Mesenchymal stem cell (in vitro differentiated cells and primary cell): ENCODE measurements at regions not wholly inside any gene's neighbourhood (a gene's known extent, or its start where the extent isn't known, plus 50 kb on each side); places are given as distances from the start of the nearest gene placed in this dataset.
A peak's percentile ranks its signal among the peaks of the same experiment; 100 is the strongest.

Experiments
- DNase-seq: peaks from one replicate; pipeline ENCODE4 v3.0.0-alpha.2; 2013
- H2AFZ ChIP-seq: one replicate; pipeline ENCODE4 v1.6.1; 2013; ENCODE audit warnings: low read depth, mild to moderate bottlenecking, control low read depth, inconsistent platforms, low read length, moderate library complexity
- H2AK5ac ChIP-seq: 2 replicates; pipeline ENCODE4 v1.6.1; 2013; ENCODE audit warnings: low read length, moderate library complexity, mild to moderate bottlenecking, inconsistent platforms; ENCODE audit not compliant: severe bottlenecking
- H2BK120ac ChIP-seq: one replicate; pipeline ENCODE4 v1.6.1; 2013; ENCODE audit warnings: low read depth, mild to moderate bottlenecking, inconsistent platforms, low read length, moderate library complexity
- H2BK12ac ChIP-seq, 2 experiments: one replicate each; pipeline ENCODE4 v1.6.1; 2013; ENCODE audit warnings: inconsistent platforms in 2 of 2, low read length in 2 of 2, mild to moderate bottlenecking in 2 of 2, moderate library complexity in 2 of 2, control low read depth in 1 of 2
- H2BK15ac ChIP-seq: one replicate; pipeline ENCODE4 v1.6.1; 2013; ENCODE audit warnings: mild to moderate bottlenecking, low read depth, inconsistent platforms; ENCODE audit not compliant: poor library complexity, severe bottlenecking
- H2BK5ac ChIP-seq: 2 replicates; pipeline ENCODE4 v1.6.1; 2013; ENCODE audit warnings: low read depth, mild to moderate bottlenecking, low read length, control low read depth, inconsistent platforms; ENCODE audit not compliant: poor library complexity, severe bottlenecking
- H3K14ac ChIP-seq, 2 experiments: one replicate each; pipeline ENCODE4 v1.6.1; 2013; ENCODE audit warnings: inconsistent platforms in 2 of 2, low read length in 2 of 2, control low read depth in 1 of 2, mild to moderate bottlenecking in 1 of 2, moderate library complexity in 1 of 2
- H3K18ac ChIP-seq, 2 experiments: one replicate each; pipeline ENCODE4 v1.6.1; 2013; ENCODE audit warnings: inconsistent platforms in 2 of 2, low read length in 2 of 2, control low read depth in 1 of 2, low read depth in 1 of 2, mild to moderate bottlenecking in 1 of 2
- H3K23ac ChIP-seq, 2 experiments: one replicate each; pipeline ENCODE4 v1.6.1; 2013; ENCODE audit warnings: inconsistent platforms in 2 of 2, low read length in 2 of 2, mild to moderate bottlenecking in 2 of 2, moderate library complexity in 2 of 2, control low read depth in 1 of 2
- H3K27ac ChIP-seq: 2 replicates; pipeline ENCODE4 v1.5.1; 2013; ENCODE audit warnings: mild to moderate bottlenecking, moderate library complexity, low read length, control low read depth, inconsistent platforms; ENCODE audit not compliant: poor library complexity, severe bottlenecking
- H3K27me3 ChIP-seq, 2 experiments: 2 replicates each; pipeline versions ENCODE4 v1.6.1 to v1.7.0; 2013; ENCODE audit warnings: low read length in 2 of 2, mild to moderate bottlenecking in 2 of 2, moderate library complexity in 2 of 2, control low read depth in 1 of 2, inconsistent platforms in 1 of 2; ENCODE audit not compliant: control insufficient read depth in 1 of 2, insufficient read depth in 1 of 2
- H3K36me3 ChIP-seq, 2 experiments: 2 replicates each; pipeline versions ENCODE4 v1.6.1 to v1.7.0; 2013; ENCODE audit warnings: low read length in 2 of 2, control low read depth in 1 of 2, inconsistent platforms in 1 of 2, low read depth in 1 of 2, mild to moderate bottlenecking in 1 of 2; ENCODE audit not compliant: insufficient read depth in 2 of 2, control insufficient read depth in 1 of 2
- H3K4ac ChIP-seq, 2 experiments: one replicate each; pipeline ENCODE4 v1.6.1; 2013; ENCODE audit warnings: inconsistent platforms in 2 of 2, low read length in 2 of 2, mild to moderate bottlenecking in 2 of 2, moderate library complexity in 2 of 2, control low read depth in 1 of 2, low read depth in 1 of 2
- H3K4me1 ChIP-seq: 2 replicates; pipeline ENCODE4 v1.6.1; 2013; ENCODE audit warnings: low read depth, low read length, control low read depth; ENCODE audit not compliant: control insufficient read depth, insufficient read depth
- H3K4me2 ChIP-seq: 2 replicates; pipeline ENCODE4 v1.6.1; 2013; ENCODE audit warnings: low read length, mild to moderate bottlenecking, inconsistent platforms; ENCODE audit not compliant: poor library complexity, severe bottlenecking
- H3K4me3 ChIP-seq, 2 experiments: 2 replicates each; pipeline versions ENCODE4 v1.5.1 to v1.7.0; 2013; ENCODE audit warnings: low read length in 2 of 2, mild to moderate bottlenecking in 2 of 2, control low read depth in 1 of 2, low read depth in 1 of 2; ENCODE audit not compliant: insufficient read depth in 1 of 2
- H3K79me1 ChIP-seq: replicated peaks from 2 replicates; pipeline ENCODE4 v1.6.1; 2013; ENCODE audit warnings: mild to moderate bottlenecking, control low read depth, low read length, inconsistent platforms; ENCODE audit not compliant: poor library complexity, severe bottlenecking
- H3K9ac ChIP-seq: 2 replicates; pipeline ENCODE4 v1.7.0; 2013; ENCODE audit warnings: mild to moderate bottlenecking, low read length, moderate library complexity
- H3K9me3 ChIP-seq: 2 replicates; pipeline ENCODE4 v1.7.0; 2013; ENCODE audit warnings: mild to moderate bottlenecking, low read length; ENCODE audit not compliant: control insufficient read depth
- H4K8ac ChIP-seq: one replicate; pipeline ENCODE4 v1.6.1; 2013; ENCODE audit warnings: inconsistent platforms, mild to moderate bottlenecking, low read length, moderate library complexity
- H4K91ac ChIP-seq: one replicate; pipeline ENCODE4 v1.6.1; 2013; ENCODE audit warnings: mild to moderate bottlenecking, low read length, inconsistent platforms
- WGBS: methylation state at CpG from one replicate; pipeline ENCODE4 v1.1.7; 2013; ENCODE audit warnings: mixed read lengths; 5-methylcytosine and 5-hydroxymethylcytosine counted together

GRCh38 chr2:151091583-151091982 lies 170.1 kb downstream of the RBM43 start:
- Histone ChIP-seq H3K27ac (no peak overlapping the region), H3K14ac (no peak overlapping the region), H3K4me2 (no peak overlapping the region), H3K18ac (no peak overlapping the region), H2AK5ac (no peak overlapping the region), H3K4me3 (no peak overlapping the region), H3K4me1 (no peaks in the 10 kb centered on the region), H3K36me3 (no peaks in the 10 kb centered on the region), H3K79me1 (no peaks in the 10 kb centered on the region), H2BK120ac (no peak overlapping the region), H2BK5ac (no peak overlapping the region), H3K9me3 (no peaks in the 10 kb centered on the region), H4K8ac (no peak overlapping the region), H2BK12ac (no peak overlapping the region), H3K4ac (no peak overlapping the region), H3K27me3 (no peaks in the 10 kb centered on the region), H2BK15ac (no peak overlapping the region), H2AFZ (no peak overlapping the region), H4K91ac (no peak overlapping the region), H3K9ac (no peak overlapping the region), H3K23ac (no peak overlapping the region)
- no peak for DNase-seq
- WGBS, result 100% methylated on average over 1 of the region's 3 CpGs

DNA sequence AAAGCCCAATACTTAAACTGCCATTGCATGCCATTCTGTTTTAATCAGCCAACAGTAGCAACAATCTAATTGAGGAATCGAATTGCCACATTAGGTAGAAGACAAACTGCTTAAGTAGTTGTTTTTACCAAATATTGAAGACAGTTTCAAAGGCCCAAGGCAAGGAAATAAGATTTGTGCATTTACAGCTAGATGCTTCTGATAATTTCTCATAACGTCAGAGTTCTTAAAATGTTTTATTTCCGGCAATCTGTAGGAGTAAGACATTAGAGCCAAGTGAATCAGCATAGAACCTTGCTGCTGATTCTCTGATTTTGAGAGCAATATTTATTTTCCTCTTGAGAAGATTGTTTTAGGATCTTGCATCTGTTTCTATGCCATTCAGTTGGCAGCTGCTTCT lies 174.3 kb downstream of the RBM43 start:
- H3K9me3 ChIP-seq, result no peaks in the 10 kb centered on the region
- no peak overlapping the region for H3K27ac ChIP-seq
- H4K8ac ChIP-seq, result no peak overlapping the region
- H2AFZ ChIP-seq, result no peak overlapping the region
- no peak overlapping the region for H3K4me3 ChIP-seq
- H3K79me1 ChIP-seq, result no peaks in the 10 kb centered on the region
- no peak overlapping the region for H2BK120ac ChIP-seq
- H2BK5ac ChIP-seq, result no peak overlapping the region
- H2BK15ac ChIP-seq, result no peak overlapping the region
- H3K27me3 ChIP-seq, result no peaks in the 10 kb centered on the region
- H2BK12ac ChIP-seq, result no peak overlapping the region
- H3K14ac ChIP-seq, result no peak overlapping the region
- H3K4me1 ChIP-seq, result no peaks in the 10 kb centered on the region
- H3K18ac ChIP-seq, result no peak overlapping the region
- H3K4ac ChIP-seq, result no peak overlapping the region
- no peak overlapping the region for H3K9ac ChIP-seq
- no peak overlapping the region for H4K91ac ChIP-seq
- H3K36me3 ChIP-seq, result no peaks in the 10 kb centered on the region
- H3K4me2 ChIP-seq, result no peak overlapping the region
- no peak overlapping the region for H3K23ac ChIP-seq
- no peak overlapping the region for H2AK5ac ChIP-seq
- WGBS, result 94% methylated on average over 3 of the region's 3 CpGs
- DNase-seq, result no peak

DNA sequence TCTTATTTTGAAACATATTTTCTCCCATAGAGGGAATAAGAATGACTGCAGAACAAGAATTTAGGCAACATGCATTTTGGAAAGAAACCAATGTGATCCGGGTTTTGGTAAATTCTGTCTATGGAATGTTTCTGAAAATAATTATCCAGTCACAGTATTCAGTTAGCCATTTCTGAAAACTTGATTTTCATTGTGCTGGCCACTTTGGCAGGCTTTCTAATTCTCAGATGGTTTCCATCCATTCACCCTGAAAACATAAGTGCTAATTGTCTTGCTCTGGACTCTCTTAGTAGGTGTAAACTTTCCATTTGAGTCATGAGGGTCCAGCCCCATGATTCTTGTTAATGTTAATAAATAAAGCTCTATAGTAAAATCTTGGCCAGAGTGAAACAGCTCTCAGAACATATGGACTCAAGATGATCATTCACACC lies 176.5 kb downstream of the RBM43 start:
- H3K4ac ChIP-seq, result no peak overlapping the region
- H2BK120ac ChIP-seq, result no peak overlapping the region
- H2AK5ac ChIP-seq, result no peak overlapping the region
- no peak overlapping the region for H2BK15ac ChIP-seq
- H3K9me3 ChIP-seq, result no peaks in the 10 kb centered on the region
- H2BK12ac ChIP-seq, result no peak overlapping the region
- H3K4me1 ChIP-seq, result no peaks in the 10 kb centered on the region
- no peak overlapping the region for H3K23ac ChIP-seq
- no peaks in the 10 kb centered on the region for H3K27me3 ChIP-seq
- no peak overlapping the region for H3K4me2 ChIP-seq
- WGBS, result 100% methylated on average over 1 of the region's 1 CpG
- H3K27ac ChIP-seq, result no peak overlapping the region
- H3K9ac ChIP-seq, result peak overlapping the region; percentile 10
- H3K14ac ChIP-seq, result no peak overlapping the region
- H3K36me3 ChIP-seq, result no peaks in the 10 kb centered on the region
- H2AFZ ChIP-seq, result no peak overlapping the region
- no peak overlapping the region for H3K4me3 ChIP-seq
- no peak overlapping the region for H2BK5ac ChIP-seq
- no peak for DNase-seq
- H3K18ac ChIP-seq, result no peak overlapping the region
- no peaks in the 10 kb centered on the region for H3K79me1 ChIP-seq
- H4K91ac ChIP-seq, result no peak overlapping the region
- H4K8ac ChIP-seq, result no peak overlapping the region

DNA sequence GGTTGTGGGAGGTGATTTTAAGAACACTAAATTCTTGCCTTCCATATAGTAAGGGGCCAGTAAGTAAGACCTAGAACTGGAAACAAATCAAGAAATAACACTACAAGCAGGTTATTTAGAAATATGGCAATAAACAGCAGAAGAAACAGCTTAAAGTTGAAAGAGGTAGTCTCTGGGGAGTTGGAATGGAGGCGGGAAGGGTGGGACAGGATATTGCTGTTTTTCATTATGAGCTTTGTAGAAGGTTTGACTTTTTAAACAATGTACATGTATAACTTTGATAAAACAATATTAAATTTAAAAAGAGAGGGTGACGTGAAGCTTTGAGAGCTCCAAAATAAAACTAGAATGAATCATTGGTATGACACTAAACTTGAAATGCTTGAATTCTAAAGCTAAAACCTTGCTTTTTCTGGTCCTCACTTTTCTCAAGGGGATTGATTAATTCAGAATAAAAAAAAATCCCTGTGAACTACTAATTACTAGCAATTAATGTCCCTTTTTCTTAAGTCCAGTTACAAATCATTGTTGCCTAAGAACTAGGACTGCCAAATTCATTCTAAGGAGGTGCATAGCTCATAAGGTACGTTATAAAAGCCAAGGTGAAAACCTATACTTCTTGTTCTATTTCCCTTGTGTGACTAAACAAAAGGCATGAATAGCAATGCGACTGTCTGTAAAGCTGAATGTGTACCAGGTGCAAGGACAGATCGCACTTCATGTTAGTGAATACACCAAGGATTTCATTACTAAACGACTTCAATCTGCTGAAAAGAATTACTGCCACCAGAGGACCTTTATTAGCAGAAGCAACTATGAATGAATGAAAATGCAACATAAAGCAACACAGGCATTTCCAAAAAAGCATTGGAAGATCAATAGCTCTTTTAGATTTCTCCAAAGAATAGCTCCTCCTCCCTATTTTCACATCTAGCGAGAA lies 177.5 kb downstream of the RBM43 start:
- no peaks in the 10 kb centered on the region for H3K27me3 ChIP-seq
- H2AK5ac ChIP-seq, result no peak overlapping the region
- no peak overlapping the region for H3K4ac ChIP-seq
- H3K4me2 ChIP-seq, result no peak overlapping the region
- H3K18ac ChIP-seq, result no peak overlapping the region
- H3K9ac ChIP-seq, result peak overlapping the region; percentile 10
- no peak overlapping the region for H3K23ac ChIP-seq
- no peaks in the 10 kb centered on the region for H3K9me3 ChIP-seq
- H3K14ac ChIP-seq, result no peak overlapping the region
- H2BK120ac ChIP-seq, result no peak overlapping the region
- H4K91ac ChIP-seq, result no peak overlapping the region
- H2AFZ ChIP-seq, result no peak overlapping the region
- H2BK12ac ChIP-seq, result no peak overlapping the region
- WGBS, result 89% methylated on average over 6 of the region's 7 CpGs
- no peak overlapping the region for H2BK15ac ChIP-seq
- H4K8ac ChIP-seq, result no peak overlapping the region
- no peaks in the 10 kb centered on the region for H3K79me1 ChIP-seq
- no peak for DNase-seq
- H2BK5ac ChIP-seq, result no peak overlapping the region
- no peaks in the 10 kb centered on the region for H3K36me3 ChIP-seq
- H3K4me1 ChIP-seq, result no peaks in the 10 kb centered on the region
- H3K4me3 ChIP-seq, result no peak overlapping the region
- H3K27ac ChIP-seq, result no peak overlapping the region
